ENCODE measurements at regions not wholly inside any gene's neighbourhood (a gene's known extent, or its start where the extent isn't known, plus 50 kb on each side); places are given as distances from the start of the nearest gene placed in this dataset.

DNA sequence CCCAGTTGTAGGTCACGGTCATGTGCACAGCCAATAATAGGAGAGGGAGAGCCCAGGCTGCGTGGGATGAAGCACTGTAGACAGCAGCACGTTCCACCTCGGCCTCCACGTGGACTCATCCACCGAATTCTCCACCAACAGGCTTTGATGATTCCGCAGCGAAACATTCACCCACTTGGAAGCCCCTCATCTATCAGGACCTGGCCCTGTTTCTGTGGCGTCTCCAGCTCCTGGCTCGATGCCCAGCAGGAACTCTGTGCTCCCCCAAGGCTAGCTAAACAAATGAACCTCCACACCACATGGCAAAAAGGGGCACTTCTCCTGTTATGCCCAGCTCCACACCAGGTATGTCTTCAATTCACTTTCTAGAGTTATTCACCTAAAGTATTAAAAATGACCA is 237.9 kb upstream of the PDE10A start:
- no peak for DNase-seq

DNA sequence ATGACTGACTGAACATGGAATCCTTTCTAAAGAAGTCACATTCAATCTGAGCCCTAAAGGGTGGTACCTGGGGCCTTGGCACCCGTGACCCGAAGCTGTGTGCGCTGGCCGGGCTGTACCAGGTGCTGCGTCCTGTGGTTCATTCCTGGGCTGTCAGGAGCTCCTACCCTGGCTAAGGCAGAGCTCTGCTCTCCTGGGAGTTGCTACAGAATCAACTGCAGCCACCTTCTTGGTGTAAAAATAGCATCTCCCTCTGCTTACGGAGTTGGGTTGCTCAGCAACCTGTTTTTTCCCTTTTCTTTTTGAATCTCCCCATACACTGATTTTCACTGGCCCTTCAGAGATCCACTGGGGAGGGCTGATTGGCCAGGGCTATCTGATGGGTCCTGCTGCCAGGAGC is 236.6 kb upstream of the PDE10A start:
- no peak for DNase-seq

DNA sequence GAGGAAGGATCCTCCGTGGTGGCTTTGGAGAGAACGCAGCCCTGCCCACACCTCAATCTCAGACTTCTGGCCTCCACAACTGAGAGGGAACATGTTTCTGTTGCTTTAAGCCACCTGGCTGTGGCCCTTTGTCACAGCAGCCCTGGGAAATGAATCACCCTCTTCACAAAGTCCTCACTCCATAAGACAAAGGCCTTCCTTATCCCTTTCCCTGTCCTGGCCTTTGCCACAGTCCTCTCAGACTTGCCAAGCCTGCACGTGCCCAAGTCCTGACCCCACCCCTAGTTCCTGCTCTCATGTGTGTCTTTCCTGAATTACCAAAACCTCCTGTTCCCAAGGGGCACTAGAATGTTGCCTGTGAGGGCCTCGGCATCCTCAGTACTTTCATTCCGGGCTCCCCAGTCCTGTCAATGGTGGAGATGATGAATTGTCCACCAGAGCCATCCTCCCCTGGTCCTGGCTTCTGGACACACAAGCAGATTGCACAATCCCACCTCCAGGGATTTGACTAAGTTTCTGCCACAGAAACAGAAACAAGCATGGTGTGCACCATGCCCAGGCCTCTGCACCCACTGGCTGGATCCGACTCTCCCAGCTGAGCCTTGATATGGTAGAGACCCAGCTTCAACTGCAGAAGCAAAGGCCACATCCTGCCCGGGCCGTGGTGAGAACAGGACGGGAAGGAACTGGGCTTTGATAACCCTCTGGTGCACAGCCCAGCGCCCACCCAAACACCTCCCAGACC is 232.6 kb upstream of the PDE10A start:
- DNase-seq = no peak

DNA sequence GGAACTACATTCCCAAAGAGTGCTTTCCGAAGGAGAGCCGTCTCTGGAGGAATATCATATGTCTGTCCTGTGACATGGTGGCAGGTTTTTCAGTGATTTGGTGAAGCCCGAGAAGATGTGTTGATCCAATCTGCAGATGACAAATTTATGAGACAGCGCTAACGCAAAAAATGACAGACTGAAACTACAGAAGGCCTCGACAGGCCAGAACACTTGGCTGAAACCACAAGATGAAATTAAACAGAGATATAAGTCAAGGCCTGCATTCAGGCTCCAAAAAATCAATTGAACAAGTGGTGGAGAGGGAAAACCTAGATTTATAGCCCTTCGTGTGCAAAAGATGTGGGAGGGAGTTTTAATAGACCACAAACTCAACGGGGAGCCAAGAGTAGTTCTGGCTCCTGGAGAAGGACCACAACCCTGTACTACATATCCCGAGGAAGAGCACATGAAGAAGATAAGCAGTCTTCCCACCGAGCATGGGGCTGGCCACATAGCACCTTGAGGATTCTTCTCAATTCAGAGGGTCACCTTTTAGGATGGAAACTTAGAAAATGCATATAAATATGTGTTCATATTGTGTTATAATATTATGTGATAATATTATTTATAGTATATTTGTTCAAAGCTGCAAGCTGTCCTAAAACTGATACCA is 231.3 kb upstream of the PDE10A start:
- no peak for DNase-seq

DNA sequence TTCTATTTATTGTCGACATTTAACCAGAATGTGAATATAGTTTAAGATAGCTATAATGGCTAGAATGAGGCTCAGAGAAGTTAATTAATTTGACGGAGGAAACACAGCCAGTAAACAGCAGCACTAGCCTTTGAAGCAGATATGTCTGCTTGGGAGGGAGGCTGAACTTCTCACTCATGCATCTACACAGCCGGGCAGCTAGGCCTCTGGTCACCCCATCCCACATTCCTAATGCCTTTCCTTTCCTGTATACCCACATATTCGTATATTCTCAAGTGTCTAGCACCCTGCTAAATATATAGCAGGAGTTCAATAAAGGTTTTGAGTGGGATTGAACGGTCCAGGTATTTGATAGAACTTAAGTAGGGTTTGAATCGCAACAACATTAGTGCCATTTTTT is 230.4 kb upstream of the PDE10A start:
- no peak for DNase-seq

DNA sequence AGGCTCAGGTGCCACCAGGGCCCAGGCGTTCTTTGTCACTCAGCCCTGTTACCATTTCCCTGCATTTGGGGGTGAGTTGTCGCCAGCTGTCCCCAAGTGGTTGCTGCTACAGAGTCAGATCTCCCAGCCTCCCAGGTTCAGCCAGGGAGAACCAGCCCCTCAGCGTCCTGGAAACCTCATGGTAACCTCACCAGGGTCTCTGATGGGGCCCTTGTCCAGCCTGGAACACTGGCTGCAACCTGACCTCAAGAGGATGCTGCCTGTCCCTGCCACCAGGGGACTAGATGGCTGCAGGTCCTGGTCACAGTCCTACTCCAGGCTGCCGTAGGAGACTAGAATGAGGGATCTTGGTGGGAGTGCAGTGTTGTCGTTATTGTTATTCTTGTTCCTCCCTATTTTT is 228.3 kb upstream of the PDE10A start:
- no peak for DNase-seq

DNA sequence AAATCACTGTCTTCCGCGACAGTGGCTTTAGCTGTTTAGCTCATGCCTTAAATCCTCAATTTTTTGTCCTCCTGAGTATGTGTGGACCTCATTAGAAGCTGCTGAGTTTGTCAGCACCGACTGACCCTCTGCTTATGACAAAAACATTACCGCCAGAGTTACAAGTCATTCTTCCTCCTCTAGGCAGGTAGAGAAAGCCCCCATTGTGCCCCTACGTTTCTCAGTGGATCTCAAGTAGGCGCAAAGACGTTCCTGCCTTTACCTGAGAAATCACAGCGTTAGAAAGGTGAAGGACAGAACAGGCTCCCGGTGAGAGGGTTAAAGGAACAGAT is 227.3 kb upstream of the PDE10A start:
- DNase-seq = no peak

DNA sequence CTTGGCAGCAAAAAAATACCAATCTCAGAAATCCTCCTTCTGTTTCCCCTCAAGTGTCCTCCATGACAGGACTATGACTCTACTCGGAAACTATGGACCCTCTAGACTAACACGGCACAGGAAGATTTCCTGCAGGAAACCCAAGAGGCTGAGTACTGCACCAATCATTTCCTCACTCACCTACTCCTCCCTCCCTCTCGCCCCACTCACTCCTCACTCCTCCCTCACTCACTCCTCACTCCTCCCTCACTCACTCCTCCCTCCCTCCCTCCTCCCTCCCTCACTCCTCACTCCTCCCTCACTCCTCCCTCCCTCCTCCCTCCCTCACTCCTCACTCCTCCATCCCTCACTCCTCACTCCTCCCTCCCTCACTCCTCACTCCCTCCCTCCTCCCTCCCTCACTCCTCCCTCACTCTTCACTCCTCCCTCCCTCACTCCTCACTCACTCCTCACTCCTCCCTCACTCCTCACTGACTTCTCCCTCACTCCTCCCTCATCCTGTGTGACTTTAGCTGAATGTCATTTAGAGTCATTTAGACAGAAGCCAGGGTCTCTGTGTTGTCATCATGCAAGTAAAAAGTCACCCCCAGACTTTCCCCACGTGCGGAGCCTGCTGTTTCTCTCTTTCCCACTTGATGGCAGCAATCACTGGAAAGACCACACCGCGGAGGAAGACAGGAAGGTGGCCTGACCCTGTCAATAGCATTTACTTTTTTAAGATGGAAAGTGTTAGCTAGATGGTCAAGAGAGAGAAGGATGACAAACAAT is 226.8 kb upstream of the PDE10A start:
- DNase-seq = peak; percentile 9

DNA sequence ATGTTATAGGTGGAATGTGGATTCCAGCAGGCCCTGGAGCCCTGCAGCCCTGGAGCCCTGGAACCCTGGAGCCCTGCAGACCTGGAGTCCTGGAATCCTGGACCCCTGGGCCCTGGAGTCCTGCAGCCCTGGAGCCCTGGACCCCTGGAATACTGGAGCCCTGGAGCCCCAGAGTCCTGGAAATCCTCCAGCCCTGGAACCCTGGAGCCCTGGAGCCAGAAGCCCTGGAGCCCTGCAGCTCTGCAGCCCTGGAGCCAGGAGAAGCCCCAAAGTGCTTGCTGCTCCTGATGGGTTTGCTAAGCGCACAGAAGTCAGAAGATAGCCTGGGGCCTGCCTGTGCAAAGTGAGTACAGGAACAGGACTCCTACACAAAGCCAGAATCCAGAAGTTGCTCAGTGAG is 223.1 kb upstream of the PDE10A start:
- no peak for DNase-seq

DNA sequence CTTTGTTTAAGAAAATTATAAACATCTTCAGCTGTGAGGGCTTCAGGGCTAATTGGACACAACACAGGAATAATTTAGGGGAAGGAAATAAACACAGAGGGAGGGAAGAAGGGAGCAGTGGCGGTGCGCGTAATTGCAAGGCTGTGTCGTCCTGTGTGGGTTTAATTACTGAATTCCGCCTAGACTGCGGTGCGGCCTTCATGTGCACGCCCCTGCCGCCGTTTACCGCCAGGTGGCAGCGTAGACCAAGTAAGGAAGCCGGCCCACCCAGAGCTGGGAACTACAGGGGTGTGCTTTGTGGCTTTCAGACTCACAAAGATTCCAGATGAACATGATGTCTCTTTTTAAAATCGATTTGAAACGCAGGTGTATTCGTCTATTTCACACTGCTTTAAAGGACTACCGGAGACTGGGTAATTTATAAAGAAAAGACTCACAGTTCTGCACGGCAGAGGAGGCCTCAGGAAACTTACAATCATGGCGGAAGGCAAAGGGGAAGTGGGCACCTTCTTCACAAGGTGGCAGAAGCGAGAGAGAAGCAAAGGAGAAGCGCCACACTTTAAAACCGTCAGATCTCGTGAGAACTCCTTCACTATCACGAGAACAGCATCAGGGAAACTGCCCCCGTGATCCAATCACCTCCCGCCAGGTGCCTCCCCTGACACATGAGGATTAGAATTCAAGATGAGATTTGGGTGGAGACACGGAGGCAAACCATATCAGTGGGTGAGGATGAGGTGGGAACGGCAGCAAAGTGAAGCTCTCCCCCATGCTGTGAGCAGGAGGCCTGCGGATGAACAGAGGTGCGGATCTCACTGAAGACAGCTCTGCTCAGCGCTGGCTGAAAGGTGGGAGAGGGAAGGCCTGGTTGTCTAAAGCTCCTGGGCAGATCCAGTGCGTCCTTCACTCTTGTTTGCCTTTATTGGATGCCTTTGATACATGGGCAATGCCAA is 222.0 kb upstream of the PDE10A start:
- peak; percentile 74 for DNase-seq

DNA sequence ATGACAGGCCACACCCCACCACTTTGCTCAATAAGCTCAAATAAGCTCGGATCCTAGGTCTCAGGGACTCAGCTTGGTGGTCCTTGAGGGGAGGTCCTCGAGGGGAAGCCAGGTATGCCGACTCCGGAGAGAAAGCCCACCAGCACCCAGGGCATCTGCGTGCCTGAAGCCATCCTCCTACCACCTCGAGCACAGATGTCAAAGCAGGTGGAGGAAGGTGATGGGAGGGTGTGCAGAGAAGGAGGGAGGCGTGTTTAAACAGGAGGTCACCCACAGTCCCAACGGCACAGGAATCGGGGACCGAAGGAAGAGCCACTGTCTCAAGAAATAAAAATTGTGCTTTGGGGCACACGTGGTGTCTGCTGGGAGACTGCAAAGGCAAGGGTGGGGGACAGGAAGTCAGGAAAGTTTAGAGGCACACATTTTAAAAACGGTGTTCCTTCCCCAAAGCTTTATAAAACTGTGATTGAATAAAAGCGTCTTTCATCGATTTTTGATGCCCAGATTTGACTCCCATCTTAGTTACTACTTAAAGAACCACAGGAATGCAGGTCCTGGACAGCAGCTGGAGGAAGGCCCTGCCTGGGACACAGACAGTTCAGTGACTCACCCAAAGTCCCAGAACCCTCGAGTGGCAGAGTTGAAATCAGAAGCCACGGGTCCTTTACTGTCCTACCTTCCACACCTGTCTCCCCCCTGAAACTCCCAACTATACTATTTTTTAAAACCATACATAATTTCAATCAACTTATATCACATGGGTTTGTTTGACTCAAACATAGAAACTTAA is 221.0 kb upstream of the PDE10A start:
- no peak for DNase-seq

DNA sequence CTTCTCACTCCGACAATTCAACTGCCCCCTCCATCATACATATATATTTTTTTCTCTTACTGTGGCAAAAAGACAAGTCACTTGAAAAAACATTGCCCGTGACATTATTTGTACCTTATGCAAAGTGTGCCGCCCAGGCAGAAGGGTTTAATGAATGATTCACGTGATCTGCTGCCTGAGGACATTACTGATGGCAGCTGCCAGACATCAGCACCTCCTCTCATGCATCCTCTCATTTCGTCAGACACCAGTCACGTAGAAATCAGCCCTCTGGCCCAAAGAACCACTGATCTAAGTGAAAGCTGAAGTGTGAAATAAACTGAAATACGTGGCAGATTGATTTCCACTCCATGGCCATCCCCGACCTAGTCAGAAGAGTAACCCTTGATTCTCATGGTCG is 218.8 kb upstream of the PDE10A start:
- no peak for DNase-seq

DNA sequence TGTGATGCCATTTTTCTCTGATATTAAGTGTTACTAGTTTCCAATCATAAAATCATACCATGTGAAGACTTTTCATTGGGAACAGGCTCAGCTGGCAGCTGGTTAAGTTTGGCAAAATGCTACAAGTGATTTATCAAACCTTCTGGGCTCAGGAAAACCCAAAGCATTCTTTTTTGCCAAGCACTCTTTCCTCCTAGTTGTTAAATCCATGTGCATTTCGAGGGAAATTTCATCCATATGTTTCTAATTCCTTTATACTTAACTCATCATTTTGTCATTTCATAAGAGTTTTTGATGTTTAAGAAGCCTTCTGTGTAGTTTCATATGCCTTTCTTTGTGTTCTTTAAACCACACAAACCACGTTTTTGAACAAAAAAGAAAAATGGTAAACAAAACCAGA is 217.6 kb upstream of the PDE10A start:
- no peak for DNase-seq

DNA sequence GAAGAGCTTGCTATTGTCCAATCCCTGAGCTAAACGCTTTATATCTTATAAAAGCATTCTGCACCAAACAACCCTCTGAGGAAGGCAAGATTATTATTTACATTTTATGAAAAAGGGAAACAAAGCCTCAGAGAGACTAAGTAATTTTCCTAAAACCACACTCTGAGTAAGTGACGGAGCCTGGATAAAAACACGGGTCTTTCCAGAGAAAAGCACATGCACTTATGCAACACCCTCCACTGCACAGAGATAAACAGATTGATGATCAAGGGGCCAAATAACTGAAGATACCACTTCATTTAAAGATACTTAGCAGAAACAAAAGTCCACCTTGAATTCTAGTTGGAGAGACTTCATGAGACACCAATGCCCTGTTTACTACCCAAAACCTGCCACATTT is 214.7 kb upstream of the PDE10A start:
- DNase-seq = no peak

DNA sequence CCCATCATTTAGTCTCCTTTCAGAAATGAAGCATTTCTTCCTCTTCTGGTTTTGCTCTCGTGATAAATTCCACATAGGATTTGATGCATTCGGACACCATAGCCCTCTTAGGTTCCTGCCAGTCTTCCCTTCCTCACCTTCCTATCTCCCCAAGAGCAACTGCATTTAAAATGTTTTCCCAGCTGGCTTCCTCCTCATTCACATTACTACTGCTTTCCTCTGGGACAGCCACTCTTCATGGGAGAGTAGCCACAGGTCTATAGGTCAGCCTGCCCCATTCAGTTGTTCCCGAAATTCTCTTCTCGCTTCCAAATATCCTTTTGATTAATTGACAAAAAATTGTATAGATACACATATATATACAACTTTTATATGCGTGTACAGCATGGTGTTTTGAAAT is 214.2 kb upstream of the PDE10A start:
- no peak for DNase-seq

DNA sequence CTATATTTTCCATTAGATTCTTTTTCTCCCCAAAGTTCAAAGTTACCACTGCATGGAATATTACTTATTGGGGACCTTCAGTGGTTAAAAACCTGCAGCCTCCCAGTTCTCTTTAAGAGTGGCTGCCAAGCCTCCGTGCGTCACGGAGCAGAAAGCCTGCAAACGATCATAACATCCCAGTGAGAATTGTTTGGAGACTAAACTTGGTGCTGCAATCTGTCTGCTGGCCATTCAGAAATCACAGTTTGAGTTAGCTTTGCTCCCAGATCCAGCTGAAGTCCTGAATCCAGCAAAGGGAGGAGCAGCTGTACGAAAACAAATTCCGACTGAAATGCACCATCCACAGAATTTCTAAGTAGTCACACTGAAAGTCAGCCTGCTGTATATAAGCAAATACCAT is 213.5 kb upstream of the PDE10A start:
- no peak for DNase-seq

DNA sequence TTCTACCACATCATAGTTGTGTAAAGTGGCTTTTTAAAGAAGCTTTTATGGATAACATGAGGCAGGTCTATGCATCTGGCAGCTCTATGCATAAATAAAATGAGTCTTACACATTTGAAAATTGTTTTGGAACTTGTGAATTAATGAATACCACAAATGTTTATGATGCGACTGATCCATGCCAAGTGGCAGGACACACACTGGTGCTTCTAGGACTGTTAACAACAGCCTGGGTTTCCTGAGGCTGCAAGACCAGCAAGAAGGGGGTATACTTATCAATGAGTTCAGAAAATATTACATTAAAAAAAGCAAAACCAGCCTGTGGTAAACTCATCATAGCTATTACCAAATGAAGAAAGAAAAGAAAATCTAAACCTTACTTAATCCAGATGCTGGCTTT is 212.9 kb upstream of the PDE10A start:
- DNase-seq = no peak

DNA sequence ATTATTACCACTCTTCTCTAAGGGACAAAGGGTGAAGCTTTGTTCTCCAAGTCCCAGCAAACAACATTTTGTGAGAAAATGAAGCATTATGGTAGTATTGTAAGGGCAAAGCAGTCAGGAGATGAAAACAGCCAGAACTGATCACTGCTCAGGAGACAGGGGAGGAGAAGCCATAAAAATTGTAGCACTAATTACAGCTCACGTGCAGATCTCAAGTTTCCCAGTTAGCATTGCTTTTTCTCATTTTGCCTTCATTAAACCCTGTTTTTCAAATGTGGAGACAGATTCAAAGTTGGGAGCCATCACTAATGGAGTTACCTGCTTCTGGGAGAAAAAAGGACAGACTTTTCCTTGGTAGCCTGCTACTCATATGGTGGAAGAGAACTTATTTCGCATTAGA is 210.9 kb upstream of the PDE10A start:
- DNase-seq = no peak

DNA sequence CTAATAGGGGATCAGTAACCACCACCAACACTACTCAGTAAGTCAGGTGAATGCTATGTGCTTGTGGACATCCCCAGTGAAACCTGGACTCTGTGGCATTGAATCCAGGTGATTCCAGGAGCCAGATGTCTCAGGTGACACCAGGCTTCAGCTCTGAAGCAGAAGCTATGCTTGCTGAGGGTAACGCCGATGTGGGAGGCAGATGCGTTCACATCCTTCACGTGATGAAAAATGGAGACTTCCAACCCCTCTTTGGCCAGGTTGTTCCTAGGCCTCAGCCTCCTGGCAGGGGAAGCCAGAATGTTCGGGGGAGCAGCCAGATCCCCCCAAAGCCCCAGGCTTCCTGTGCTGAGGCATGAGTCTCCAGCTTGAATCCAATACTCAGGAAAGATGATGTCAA is 209.8 kb upstream of the PDE10A start:
- no peak for DNase-seq

DNA sequence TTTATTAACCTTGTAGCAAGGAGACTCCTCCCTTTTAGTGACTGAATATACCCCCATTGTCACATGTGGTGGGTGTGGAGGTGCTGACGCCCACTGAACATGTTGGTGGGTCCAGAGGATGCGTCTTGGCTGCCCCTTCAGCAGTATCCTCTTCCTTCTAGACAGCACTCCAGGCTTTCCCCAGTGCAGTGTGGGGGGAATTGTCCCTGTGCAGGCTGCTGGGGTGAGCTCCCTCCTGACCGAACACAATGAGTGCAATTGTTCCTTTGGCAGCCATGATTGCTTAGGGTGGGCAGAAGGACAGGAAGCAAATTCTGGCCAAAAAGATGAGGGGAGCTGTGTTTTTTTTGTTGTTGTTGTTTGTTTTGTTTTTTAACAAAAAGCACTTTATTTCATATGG is 209.3 kb upstream of the PDE10A start:
- no peak for DNase-seq

DNA sequence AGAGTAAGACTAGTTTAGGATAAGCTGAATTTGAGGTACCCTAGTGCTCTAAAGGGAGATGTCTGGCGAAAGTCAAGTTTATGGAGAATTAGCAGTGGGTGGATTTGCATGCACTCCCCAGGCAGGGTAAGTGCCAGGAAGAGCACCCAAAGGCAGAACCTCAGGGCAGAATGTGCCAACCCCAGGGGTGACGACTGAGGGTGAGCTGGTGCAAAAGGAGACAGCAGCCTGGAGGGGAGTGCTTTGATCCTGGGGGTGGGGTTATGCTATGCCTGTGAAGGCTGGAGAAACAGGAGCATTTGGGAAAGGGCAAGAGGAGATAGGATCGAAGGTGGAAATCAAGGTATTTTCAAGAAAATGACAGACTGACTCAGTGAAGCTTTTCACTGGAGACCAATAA is 208.5 kb upstream of the PDE10A start:
- DNase-seq = no peak

DNA sequence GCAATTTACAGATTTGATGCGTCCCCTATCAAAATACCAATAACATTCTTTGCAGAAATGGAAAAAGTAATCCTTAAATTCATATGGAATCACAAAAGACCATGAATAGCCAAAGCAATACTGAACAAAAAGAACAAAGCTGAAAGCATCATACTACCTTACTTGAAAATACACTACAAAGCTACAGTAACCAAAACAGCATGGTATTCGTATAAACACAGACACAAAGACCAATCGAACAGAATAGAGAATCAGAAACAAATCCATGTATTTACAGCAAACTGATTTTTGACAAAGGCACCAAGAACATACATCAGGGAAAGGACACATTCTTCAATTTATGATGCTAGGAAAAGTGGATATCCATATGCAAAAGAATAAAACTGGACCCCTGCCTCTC is 206.5 kb upstream of the PDE10A start:
- DNase-seq = no peak
